ENCODE measurements at regions not wholly inside any gene's neighbourhood (a gene's known extent, or its start where the extent isn't known, plus 50 kb on each side); places are given as distances from the start of the nearest gene placed in this dataset.

DNA sequence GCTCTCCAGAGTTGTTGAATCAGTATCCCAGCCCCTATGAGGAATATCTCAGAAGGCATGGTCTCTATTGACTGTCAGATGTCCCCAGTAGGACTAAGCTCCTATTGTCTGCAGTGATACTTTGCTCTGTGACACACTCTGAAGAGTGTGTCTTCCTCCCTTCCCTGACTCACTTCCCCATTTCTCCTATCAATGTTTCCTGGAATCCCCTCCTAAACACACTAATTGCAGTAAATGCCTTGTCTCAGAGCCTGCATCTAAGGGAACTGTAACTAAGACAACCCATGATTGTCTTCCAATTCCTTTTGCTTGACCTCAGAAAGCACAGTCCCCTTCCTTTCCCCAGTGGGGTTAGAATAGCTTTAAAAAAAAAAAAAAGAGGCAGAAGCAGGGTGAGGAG lies 397.3 kb upstream of the PROK2 start:
- no peaks in the 10 kb centered on the region for H3K79me2 ChIP-seq (replicated peaks; ENCODE audit: insufficient read depth)
- H2AFZ ChIP-seq = no peak overlapping the region
- no peaks in the 10 kb centered on the region for H3K27me3 ChIP-seq (ENCODE audit: insufficient read depth)
- no peaks in the 10 kb centered on the region for H3K36me3 Mint-ChIP-seq (ENCODE audit: low read depth)
- DNase-seq (ENCODE audit: low spot score) = no peak
- no peak overlapping the region for H3K4me2 ChIP-seq
- TF ChIP-seq ZNF331 (CRISPR knock-in tag; IDR thresholded peaks at IDR 0.05; ENCODE audit: low read depth) (no peak), EZH2phosphoT487 (IDR thresholded peaks at IDR 0.05; ENCODE audit: unreplicated experiment) (no peak), STAT1 (IDR thresholded peaks at IDR 0.05; ENCODE audit: unreplicated experiment) (no peak), EZH2 (IDR thresholded peaks at IDR 0.05; ENCODE audit: low read depth, unreplicated experiment) (no peak), JUNB (IDR thresholded peaks at IDR 0.05; ENCODE audit: unreplicated experiment) (no peak), NANOG (IDR thresholded peaks at IDR 0.05; ENCODE audit: borderline replicate concordance) (no peak), CREB1 (CRISPR knock-in tag; IDR thresholded peaks at IDR 0.05; ENCODE audit: low read depth) (no peak), ZNF114 (CRISPR knock-in tag; IDR thresholded peaks at IDR 0.05) (no peak)
- TF ChIP-seq, protein P1, sequence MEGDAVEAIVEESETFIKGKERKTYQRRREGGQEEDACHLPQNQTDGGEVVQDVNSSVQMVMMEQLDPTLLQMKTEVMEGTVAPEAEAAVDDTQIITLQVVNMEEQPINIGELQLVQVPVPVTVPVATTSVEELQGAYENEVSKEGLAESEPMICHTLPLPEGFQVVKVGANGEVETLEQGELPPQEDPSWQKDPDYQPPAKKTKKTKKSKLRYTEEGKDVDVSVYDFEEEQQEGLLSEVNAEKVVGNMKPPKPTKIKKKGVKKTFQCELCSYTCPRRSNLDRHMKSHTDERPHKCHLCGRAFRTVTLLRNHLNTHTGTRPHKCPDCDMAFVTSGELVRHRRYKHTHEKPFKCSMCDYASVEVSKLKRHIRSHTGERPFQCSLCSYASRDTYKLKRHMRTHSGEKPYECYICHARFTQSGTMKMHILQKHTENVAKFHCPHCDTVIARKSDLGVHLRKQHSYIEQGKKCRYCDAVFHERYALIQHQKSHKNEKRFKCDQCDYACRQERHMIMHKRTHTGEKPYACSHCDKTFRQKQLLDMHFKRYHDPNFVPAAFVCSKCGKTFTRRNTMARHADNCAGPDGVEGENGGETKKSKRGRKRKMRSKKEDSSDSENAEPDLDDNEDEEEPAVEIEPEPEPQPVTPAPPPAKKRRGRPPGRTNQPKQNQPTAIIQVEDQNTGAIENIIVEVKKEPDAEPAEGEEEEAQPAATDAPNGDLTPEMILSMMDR (conservative IDR thresholded peaks at IDR 0.05; ENCODE audit: low read depth in 2 of 2) = no peak
- TF ChIP-seq, protein P2, sequence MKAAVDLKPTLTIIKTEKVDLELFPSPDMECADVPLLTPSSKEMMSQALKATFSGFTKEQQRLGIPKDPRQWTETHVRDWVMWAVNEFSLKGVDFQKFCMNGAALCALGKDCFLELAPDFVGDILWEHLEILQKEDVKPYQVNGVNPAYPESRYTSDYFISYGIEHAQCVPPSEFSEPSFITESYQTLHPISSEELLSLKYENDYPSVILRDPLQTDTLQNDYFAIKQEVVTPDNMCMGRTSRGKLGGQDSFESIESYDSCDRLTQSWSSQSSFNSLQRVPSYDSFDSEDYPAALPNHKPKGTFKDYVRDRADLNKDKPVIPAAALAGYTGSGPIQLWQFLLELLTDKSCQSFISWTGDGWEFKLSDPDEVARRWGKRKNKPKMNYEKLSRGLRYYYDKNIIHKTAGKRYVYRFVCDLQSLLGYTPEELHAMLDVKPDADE (IDR thresholded peaks at IDR 0.05) = no peak
- TF ChIP-seq, protein P3, sequence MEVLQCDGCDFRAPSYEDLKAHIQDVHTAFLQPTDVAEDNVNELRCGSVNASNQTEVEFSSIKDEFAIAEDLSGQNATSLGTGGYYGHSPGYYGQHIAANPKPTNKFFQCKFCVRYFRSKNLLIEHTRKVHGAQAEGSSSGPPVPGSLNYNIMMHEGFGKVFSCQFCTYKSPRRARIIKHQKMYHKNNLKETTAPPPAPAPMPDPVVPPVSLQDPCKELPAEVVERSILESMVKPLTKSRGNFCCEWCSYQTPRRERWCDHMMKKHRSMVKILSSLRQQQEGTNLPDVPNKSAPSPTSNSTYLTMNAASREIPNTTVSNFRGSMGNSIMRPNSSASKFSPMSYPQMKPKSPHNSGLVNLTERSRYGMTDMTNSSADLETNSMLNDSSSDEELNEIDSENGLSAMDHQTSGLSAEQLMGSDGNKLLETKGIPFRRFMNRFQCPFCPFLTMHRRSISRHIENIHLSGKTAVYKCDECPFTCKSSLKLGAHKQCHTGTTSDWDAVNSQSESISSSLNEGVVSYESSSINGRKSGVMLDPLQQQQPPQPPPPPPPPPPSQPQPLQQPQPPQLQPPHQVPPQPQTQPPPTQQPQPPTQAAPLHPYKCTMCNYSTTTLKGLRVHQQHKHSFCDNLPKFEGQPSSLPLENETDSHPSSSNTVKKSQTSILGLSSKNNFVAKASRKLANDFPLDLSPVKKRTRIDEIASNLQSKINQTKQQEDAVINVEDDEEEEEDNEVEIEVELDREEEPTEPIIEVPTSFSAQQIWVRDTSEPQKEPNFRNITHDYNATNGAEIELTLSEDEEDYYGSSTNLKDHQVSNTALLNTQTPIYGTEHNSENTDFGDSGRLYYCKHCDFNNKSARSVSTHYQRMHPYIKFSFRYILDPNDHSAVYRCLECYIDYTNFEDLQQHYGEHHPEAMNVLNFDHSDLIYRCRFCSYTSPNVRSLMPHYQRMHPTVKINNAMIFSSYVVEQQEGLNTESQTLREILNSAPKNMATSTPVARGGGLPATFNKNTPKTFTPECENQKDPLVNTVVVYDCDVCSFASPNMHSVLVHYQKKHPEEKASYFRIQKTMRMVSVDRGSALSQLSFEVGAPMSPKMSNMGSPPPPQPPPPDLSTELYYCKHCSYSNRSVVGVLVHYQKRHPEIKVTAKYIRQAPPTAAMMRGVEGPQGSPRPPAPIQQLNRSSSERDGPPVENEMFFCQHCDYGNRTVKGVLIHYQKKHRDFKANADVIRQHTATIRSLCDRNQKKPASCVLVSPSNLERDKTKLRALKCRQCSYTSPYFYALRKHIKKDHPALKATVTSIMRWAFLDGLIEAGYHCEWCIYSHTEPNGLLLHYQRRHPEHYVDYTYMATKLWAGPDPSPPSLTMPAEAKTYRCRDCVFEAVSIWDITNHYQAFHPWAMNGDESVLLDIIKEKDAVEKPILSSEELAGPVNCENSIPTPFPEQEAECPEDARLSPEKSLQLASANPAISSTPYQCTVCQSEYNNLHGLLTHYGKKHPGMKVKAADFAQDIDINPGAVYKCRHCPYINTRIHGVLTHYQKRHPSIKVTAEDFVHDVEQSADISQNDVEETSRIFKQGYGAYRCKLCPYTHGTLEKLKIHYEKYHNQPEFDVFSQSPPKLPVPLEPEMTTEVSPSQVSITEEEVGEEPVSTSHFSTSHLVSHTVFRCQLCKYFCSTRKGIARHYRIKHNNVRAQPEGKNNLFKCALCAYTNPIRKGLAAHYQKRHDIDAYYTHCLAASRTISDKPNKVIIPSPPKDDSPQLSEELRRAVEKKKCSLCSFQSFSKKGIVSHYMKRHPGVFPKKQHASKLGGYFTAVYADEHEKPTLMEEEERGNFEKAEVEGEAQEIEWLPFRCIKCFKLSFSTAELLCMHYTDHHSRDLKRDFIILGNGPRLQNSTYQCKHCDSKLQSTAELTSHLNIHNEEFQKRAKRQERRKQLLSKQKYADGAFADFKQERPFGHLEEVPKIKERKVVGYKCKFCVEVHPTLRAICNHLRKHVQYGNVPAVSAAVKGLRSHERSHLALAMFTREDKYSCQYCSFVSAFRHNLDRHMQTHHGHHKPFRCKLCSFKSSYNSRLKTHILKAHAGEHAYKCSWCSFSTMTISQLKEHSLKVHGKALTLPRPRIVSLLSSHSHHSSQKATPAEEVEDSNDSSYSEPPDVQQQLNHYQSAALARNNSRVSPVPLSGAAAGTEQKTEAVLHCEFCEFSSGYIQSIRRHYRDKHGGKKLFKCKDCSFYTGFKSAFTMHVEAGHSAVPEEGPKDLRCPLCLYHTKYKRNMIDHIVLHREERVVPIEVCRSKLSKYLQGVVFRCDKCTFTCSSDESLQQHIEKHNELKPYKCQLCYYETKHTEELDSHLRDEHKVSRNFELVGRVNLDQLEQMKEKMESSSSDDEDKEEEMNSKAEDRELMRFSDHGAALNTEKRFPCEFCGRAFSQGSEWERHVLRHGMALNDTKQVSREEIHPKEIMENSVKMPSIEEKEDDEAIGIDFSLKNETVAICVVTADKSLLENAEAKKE (CRISPR knock-in tag; IDR thresholded peaks at IDR 0.05) = no peak
- TF ChIP-seq, protein P4, sequence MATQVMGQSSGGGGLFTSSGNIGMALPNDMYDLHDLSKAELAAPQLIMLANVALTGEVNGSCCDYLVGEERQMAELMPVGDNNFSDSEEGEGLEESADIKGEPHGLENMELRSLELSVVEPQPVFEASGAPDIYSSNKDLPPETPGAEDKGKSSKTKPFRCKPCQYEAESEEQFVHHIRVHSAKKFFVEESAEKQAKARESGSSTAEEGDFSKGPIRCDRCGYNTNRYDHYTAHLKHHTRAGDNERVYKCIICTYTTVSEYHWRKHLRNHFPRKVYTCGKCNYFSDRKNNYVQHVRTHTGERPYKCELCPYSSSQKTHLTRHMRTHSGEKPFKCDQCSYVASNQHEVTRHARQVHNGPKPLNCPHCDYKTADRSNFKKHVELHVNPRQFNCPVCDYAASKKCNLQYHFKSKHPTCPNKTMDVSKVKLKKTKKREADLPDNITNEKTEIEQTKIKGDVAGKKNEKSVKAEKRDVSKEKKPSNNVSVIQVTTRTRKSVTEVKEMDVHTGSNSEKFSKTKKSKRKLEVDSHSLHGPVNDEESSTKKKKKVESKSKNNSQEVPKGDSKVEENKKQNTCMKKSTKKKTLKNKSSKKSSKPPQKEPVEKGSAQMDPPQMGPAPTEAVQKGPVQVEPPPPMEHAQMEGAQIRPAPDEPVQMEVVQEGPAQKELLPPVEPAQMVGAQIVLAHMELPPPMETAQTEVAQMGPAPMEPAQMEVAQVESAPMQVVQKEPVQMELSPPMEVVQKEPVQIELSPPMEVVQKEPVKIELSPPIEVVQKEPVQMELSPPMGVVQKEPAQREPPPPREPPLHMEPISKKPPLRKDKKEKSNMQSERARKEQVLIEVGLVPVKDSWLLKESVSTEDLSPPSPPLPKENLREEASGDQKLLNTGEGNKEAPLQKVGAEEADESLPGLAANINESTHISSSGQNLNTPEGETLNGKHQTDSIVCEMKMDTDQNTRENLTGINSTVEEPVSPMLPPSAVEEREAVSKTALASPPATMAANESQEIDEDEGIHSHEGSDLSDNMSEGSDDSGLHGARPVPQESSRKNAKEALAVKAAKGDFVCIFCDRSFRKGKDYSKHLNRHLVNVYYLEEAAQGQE (IDR thresholded peaks at IDR 0.05; ENCODE audit: unreplicated experiment) = no peak
- no peak overlapping the region for H3K4me3 Mint-ChIP-seq
- no peaks in the 10 kb centered on the region for H3K9me2 ChIP-seq (ENCODE audit: insufficient read depth)
- no peaks in the 10 kb centered on the region for H3K36me3 ChIP-seq (ENCODE audit: insufficient read depth)
- no peaks in the 10 kb centered on the region for H3K27me3 Mint-ChIP-seq (ENCODE audit: insufficient read depth, low read depth, poor library complexity)
- no peaks in the 10 kb centered on the region for H3F3A ChIP-seq (replicated peaks; ENCODE audit: low read depth)
- no peak for ATAC-seq
- 0 out of 3 replicates have a peak, but pooled peaks cover 4% of the 10 kb centered on the region for H3K9me3 Mint-ChIP-seq
- no peak overlapping the region for H3K27ac ChIP-seq (ENCODE audit: low read depth)
- no peak overlapping the region for H3K4me3 ChIP-seq
- no peak overlapping the region for H3K27ac Mint-ChIP-seq
- no peaks in the 10 kb centered on the region for H4K20me1 ChIP-seq (replicated peaks; ENCODE audit: insufficient read depth)
- H3K4me1 ChIP-seq (ENCODE audit: insufficient read depth) = no peaks in the 10 kb centered on the region
- no peaks in the 10 kb centered on the region for H3K4me1 Mint-ChIP-seq
